ENCODE measurements at regions not wholly inside any gene's neighbourhood (a gene's known extent, or its start where the extent isn't known, plus 50 kb on each side); places are given as distances from the start of the nearest gene placed in this dataset.
A peak's percentile ranks its signal among the peaks of the same experiment; 100 is the strongest.

GRCh38 chr9:109963079-109963478, 183.1 kb downstream of the PALM2AKAP2 start:
- Histone ChIP-seq H3K27ac (no peak overlapping the region), H3K4me1 (no peaks in the 10 kb centered on the region), H3K9me3 (no peaks in the 10 kb centered on the region), H3K36me3 (ENCODE audit: low read depth, missing control alignments) (no peaks in the 10 kb centered on the region), H3K4me3 (no peak overlapping the region), H3K27me3 (no peaks in the 10 kb centered on the region)
- no peak for TF ChIP-seq CTCF (IDR thresholded peaks at IDR 0.05)
- no peak for TF ChIP-seq POLR2A (IDR thresholded peaks at IDR 0.05)
- DNase-seq = no peak
- 64 to 70% methylated on average over 2 of the region's 2 CpGs for WGBS, 2 donors
- intact Hi-C loops (cut with DNase I; ENCODE audit: low total_unique reads) = no loop called here

- intact Hi-C loops (cut with DNase I; ENCODE audit: low total_unique reads) = no loop called here
- DNase-seq = no peak
These were observed 186.8 kb downstream of the PALM2AKAP2 start for GRCh38 chr9:109966643-109967368.

GRCh38 chr9:109967651-109968642, 187.9 kb downstream of the PALM2AKAP2 start:
- H3K4me1 ChIP-seq = no peaks in the 10 kb centered on the region
- no peak overlapping the region for H3K4me3 ChIP-seq
- no peaks in the 10 kb centered on the region for H3K36me3 ChIP-seq (ENCODE audit: low read depth, missing control alignments)
- no peaks in the 10 kb centered on the region for H3K9me3 ChIP-seq
- TF ChIP-seq CTCF (IDR thresholded peaks at IDR 0.05) = no peak
- no peak for TF ChIP-seq POLR2A (IDR thresholded peaks at IDR 0.05)
- no peak overlapping the region for H3K27ac ChIP-seq
- intact Hi-C loops (cut with DNase I; ENCODE audit: low total_unique reads) = no loop called here
- no peak for DNase-seq
- WGBS, 2 donors = 66 to 82% methylated on average over 8 of the region's 8 CpGs
- H3K27me3 ChIP-seq = no peaks in the 10 kb centered on the region

More at GRCh38 chr9:109966643-109967368, 186.8 kb downstream of the PALM2AKAP2 start:
- no peak overlapping the region for H3K4me3 ChIP-seq
- WGBS, 2 donors = 87% methylated on average over 13 of the region's 13 CpGs
- H3K9me3 ChIP-seq = no peaks in the 10 kb centered on the region
- H3K36me3 ChIP-seq (ENCODE audit: low read depth, missing control alignments) = no peaks in the 10 kb centered on the region
- no peak overlapping the region for H3K27ac ChIP-seq
- TF ChIP-seq CTCF (IDR thresholded peaks at IDR 0.05) = no peak
- no peak for TF ChIP-seq POLR2A (IDR thresholded peaks at IDR 0.05)
- no peaks in the 10 kb centered on the region for H3K27me3 ChIP-seq
- no peaks in the 10 kb centered on the region for H3K4me1 ChIP-seq

- TF ChIP-seq CTCF (IDR thresholded peaks at IDR 0.05) = no peak
- TF ChIP-seq POLR2A (IDR thresholded peaks at IDR 0.05) = no peak
- no peak overlapping the region for H3K4me3 ChIP-seq
- 64% methylated on average over 4 of the region's 4 CpGs for WGBS, 2 donors
- H3K9me3 ChIP-seq = no peaks in the 10 kb centered on the region
- no peaks in the 10 kb centered on the region for H3K36me3 ChIP-seq (ENCODE audit: low read depth, missing control alignments)
- H3K4me1 ChIP-seq = no peaks in the 10 kb centered on the region
- DNase-seq = peak; percentile 17
- H3K27me3 ChIP-seq = no peaks in the 10 kb centered on the region
- intact Hi-C loops (cut with DNase I; ENCODE audit: low total_unique reads) = no loop called here
- no peak overlapping the region for H3K27ac ChIP-seq
These were observed 189.0 kb downstream of the PALM2AKAP2 start for GRCh38 chr9:109969011-109969410.

All from testis (tissue), 2 donors.